Stimulated activated CD8-positive, alpha-beta memory T cell treated with anti-CD3 and anti-CD28 coated beads, Interleukin-2, amount 100 ng/mL, for 48 hours (primary cell): ENCODE measurements at regions not wholly inside any gene's neighbourhood (a gene's known extent, or its start where the extent isn't known, plus 50 kb on each side); places are given as distances from the start of the nearest gene placed in this dataset.
"Not testable (repeated sequence)": the region's sequence is repeated elsewhere in the genome, so short reads cannot be mapped to it uniquely, and the experiment has no call there.

ENCODE experiments used
- DNase-seq, 2 donors: peaks; one replicate each; pipeline ENCODE4 v3.0.0-alpha.2; 2020; ENCODE audit warnings: low read depth in 2 of 2

GRCh38 chr3:106119614-106120082 lies 250.8 kb upstream of the CBLB start:
- DNase-seq = no peak

GRCh38 chr3:106120356-106120755 lies 251.5 kb upstream of the CBLB start:
- no peak for DNase-seq

GRCh38 chr3:106121491-106122289 lies 252.9 kb upstream of the CBLB start:
- no peak for DNase-seq

- DNase-seq = no peak
Observed at GRCh38 chr3:106124818-106125217, 256.0 kb upstream of the CBLB start.

GRCh38 chr3:106125321-106125720 lies 256.5 kb upstream of the CBLB start:
- no peak for DNase-seq

GRCh38 chr3:106126067-106126845 lies 257.4 kb upstream of the CBLB start:
- no peak for DNase-seq

- DNase-seq = no peak
Observed at GRCh38 chr3:106126846-106127235, 258.0 kb upstream of the CBLB start.

- DNase-seq = no peak
Observed at GRCh38 chr3:106129939-106130338, 261.1 kb upstream of the CBLB start.

- no peak for DNase-seq
Observed at GRCh38 chr3:106130384-106131198, 261.8 kb upstream of the CBLB start.

GRCh38 chr3:106135451-106136160 lies 266.8 kb upstream of the CBLB start:
- no peak for DNase-seq

- DNase-seq = no peak
Observed at GRCh38 chr3:106139826-106140225, 271.0 kb upstream of the CBLB start.

- DNase-seq = no peak
Observed at GRCh38 chr3:106140431-106140830, 271.6 kb upstream of the CBLB start.

GRCh38 chr3:106144030-106144429 lies 275.2 kb upstream of the CBLB start:
- no peak for DNase-seq

GRCh38 chr3:106148440-106149082 lies 279.7 kb upstream of the CBLB start:
- not testable (repeated sequence) for DNase-seq

- no peak for DNase-seq
Observed at GRCh38 chr3:106157411-106157810, 288.6 kb upstream of the CBLB start.

- DNase-seq = no peak
Observed at GRCh38 chr3:106160396-106160795, 291.6 kb upstream of the CBLB start.

GRCh38 chr3:106161246-106161645 lies 292.4 kb upstream of the CBLB start:
- no peak for DNase-seq

- no peak for DNase-seq
Observed at GRCh38 chr3:106167728-106168127, 298.9 kb upstream of the CBLB start.

GRCh38 chr3:106168962-106169750 lies 300.3 kb upstream of the CBLB start:
- no peak for DNase-seq

GRCh38 chr3:106170636-106171035 lies 301.8 kb upstream of the CBLB start:
- no peak for DNase-seq
